ENCODE measurements at regions not wholly inside any gene's neighbourhood (a gene's known extent, or its start where the extent isn't known, plus 50 kb on each side); places are given as distances from the start of the nearest gene placed in this dataset.

DNA sequence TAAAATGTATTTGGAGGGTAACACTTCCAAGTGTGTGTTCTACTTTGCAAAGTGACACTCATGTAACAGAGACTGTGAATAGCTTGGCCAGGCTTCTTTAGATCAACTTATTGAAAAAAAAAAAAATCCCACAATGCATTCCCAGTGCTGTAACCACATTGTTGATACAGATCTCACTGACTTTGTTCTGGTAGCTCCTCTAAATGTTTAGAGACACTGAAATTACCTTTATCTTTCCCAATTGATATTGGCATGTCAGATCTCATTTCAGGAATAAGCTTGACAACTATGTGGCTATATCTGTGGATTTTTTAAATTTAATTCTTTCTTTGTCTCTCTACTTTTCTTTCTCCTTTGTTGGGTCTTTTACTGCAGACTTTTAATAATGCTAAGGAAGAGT is 1018.9 kb upstream of the PRMT6 start:
- no peak overlapping the region for H3K4me3 ChIP-seq

DNA sequence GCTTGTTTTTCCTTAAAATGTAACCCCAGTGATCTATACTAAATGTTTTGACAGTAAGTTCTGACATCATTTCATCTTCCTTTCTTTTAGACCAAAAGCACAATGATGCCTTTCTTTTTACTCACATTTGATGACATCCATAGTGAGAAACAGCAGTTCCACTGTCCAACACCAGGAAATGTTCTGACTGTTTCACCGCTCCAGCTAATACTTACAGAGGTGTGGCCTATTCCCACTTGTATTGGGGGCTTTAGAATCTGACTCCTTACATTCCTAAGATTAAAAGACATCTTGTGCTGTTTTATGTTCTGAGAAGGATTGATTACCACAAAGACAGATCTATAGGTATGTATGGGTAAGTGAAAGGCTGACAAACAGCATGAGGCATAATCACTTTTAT is 1018.2 kb upstream of the PRMT6 start:
- H3K4me3 ChIP-seq: no peak overlapping the region
- no peaks in the 10 kb centered on the region for H3K4me1 ChIP-seq
- 93 to 96% methylated on average over 1 of the region's 1 CpG for WGBS, 2 donors
- H3K27ac ChIP-seq: no peak overlapping the region
- no peaks in the 10 kb centered on the region for H3K27me3 ChIP-seq
- ATAC-seq (ENCODE audit: low FRiP score in 2 of 2): no peak
- TF ChIP-seq EP300 (IDR thresholded peaks at IDR 0.05): no peak
- no peak for TF ChIP-seq POLR2AphosphoS5 (IDR thresholded peaks at IDR 0.05)
- TF ChIP-seq, protein P1, sequence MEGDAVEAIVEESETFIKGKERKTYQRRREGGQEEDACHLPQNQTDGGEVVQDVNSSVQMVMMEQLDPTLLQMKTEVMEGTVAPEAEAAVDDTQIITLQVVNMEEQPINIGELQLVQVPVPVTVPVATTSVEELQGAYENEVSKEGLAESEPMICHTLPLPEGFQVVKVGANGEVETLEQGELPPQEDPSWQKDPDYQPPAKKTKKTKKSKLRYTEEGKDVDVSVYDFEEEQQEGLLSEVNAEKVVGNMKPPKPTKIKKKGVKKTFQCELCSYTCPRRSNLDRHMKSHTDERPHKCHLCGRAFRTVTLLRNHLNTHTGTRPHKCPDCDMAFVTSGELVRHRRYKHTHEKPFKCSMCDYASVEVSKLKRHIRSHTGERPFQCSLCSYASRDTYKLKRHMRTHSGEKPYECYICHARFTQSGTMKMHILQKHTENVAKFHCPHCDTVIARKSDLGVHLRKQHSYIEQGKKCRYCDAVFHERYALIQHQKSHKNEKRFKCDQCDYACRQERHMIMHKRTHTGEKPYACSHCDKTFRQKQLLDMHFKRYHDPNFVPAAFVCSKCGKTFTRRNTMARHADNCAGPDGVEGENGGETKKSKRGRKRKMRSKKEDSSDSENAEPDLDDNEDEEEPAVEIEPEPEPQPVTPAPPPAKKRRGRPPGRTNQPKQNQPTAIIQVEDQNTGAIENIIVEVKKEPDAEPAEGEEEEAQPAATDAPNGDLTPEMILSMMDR (IDR thresholded peaks at IDR 0.05): no peak
- TF ChIP-seq POLR2A (IDR thresholded peaks at IDR 0.05): no peak
- H3K36me3 ChIP-seq: no peaks in the 10 kb centered on the region
- no peak for DNase-seq
- H3K9me3 ChIP-seq: peaks cover 0 to 4% (median 0%) of the 10 kb centered on the region in 4 donors

More for the DNA sequence above, 1018.9 kb upstream of the PRMT6 start:
- DNase-seq: no peak
- TF ChIP-seq, protein P1 (IDR thresholded peaks at IDR 0.05): no peak
- TF ChIP-seq POLR2AphosphoS5 (IDR thresholded peaks at IDR 0.05) (no peak), POLR2A (IDR thresholded peaks at IDR 0.05) (no peak), EP300 (IDR thresholded peaks at IDR 0.05) (no peak)
- Histone ChIP-seq H3K4me1 (no peaks in the 10 kb centered on the region), H3K9me3 (peaks cover 0 to 4% (median 0%) of the 10 kb centered on the region in 4 donors), H3K27ac (no peak overlapping the region), H3K27me3 (no peaks in the 10 kb centered on the region), H3K36me3 (no peaks in the 10 kb centered on the region)
- no peak for ATAC-seq (ENCODE audit: low FRiP score in 2 of 2)

GRCh38 chr1:106043971-106044370 is 1012.5 kb upstream of the PRMT6 start:
- TF ChIP-seq POLR2AphosphoS5 (IDR thresholded peaks at IDR 0.05) (no peak), POLR2A (IDR thresholded peaks at IDR 0.05) (no peak), EP300 (IDR thresholded peaks at IDR 0.05) (no peak)
- TF ChIP-seq, protein P1 (IDR thresholded peaks at IDR 0.05): no peak
- H3K9me3 ChIP-seq: peaks cover 0 to 4% (median 0%) of the 10 kb centered on the region in 4 donors
- 92% methylated on average over 2 of the region's 2 CpGs for WGBS, 2 donors

DNA sequence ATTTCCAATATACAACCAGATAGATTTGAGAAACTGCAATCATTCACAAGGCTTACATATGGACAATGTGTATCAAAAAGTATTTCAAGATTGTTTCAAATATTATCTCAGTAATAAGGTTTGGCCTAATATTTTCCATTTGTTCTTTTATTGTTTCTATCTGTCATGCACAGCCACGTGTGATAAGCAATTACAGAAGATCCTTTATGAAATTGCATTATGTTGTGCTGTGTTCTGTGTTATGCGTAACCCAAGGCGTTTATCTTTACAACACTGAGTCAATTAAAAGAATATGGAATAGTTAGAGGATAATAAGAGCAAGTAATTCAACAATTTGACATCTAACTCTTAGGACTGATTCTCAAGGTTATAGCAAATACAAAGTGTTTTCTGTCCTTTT is 1009.3 kb upstream of the PRMT6 start:
- no peaks in the 10 kb centered on the region for H3K4me1 ChIP-seq
- H3K36me3 ChIP-seq: no peaks in the 10 kb centered on the region
- ATAC-seq (ENCODE audit: low FRiP score in 2 of 2): no peak
- no peak overlapping the region for H3K27ac ChIP-seq
- H3K27me3 ChIP-seq: no peaks in the 10 kb centered on the region
- 72 to 75% methylated on average over 3 of the region's 3 CpGs for WGBS, 2 donors
- DNase-seq: no peak
- TF ChIP-seq, protein P1 (IDR thresholded peaks at IDR 0.05): no peak
- no peak for TF ChIP-seq POLR2AphosphoS5 (IDR thresholded peaks at IDR 0.05)
- TF ChIP-seq EP300 (IDR thresholded peaks at IDR 0.05): no peak
- TF ChIP-seq POLR2A (IDR thresholded peaks at IDR 0.05): no peak
- H3K9me3 ChIP-seq: peaks cover 0 to under 1% (median 0%) of the 10 kb centered on the region in 4 donors
- H3K4me3 ChIP-seq: no peak overlapping the region

More at GRCh38 chr1:106043971-106044370, 1012.5 kb upstream of the PRMT6 start:
- ATAC-seq (ENCODE audit: low FRiP score in 2 of 2): no peak
- Histone ChIP-seq H3K4me3 (no peak overlapping the region), H3K4me1 (no peaks in the 10 kb centered on the region), H3K36me3 (no peaks in the 10 kb centered on the region), H3K27me3 (no peaks in the 10 kb centered on the region), H3K27ac (no peak overlapping the region)
- DNase-seq: no peak

DNA sequence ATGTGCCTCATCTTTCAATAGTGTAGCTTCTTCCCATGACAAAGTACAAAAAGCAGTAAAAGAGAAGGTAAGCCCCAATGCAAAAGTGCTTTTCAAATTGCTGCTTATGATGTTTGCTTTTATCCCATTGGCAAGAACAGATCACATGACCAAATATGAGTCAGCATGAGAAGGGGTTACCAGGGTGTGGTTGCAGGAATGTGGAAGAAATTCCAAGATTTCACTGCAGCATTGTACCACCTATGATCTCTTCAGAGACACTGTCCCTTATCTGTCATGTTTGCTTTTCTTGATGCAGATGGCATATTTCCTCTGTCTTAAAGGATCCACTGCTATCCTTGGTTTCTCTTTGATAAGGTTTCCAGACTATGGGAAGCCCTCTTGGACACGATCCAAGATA is 1006.9 kb upstream of the PRMT6 start:
- DNase-seq: no peak

More for the DNA sequence above, 1006.9 kb upstream of the PRMT6 start:
- Histone ChIP-seq H3K27me3 (no peaks in the 10 kb centered on the region), H3K9me3 (no peaks in the 10 kb centered on the region), H3K4me3 (no peak overlapping the region), H3K27ac (no peak overlapping the region), H3K4me1 (no peaks in the 10 kb centered on the region), H3K36me3 (no peaks in the 10 kb centered on the region)
- ATAC-seq (ENCODE audit: low FRiP score in 2 of 2): no peak
- TF ChIP-seq EP300 (IDR thresholded peaks at IDR 0.05) (no peak), POLR2A (IDR thresholded peaks at IDR 0.05) (no peak), POLR2AphosphoS5 (IDR thresholded peaks at IDR 0.05) (no peak)
- WGBS, 2 donors: 33 to 47% methylated on average over 1 of the region's 1 CpG
